GM21381 (cell line): ENCODE measurements at regions not wholly inside any gene's neighbourhood (a gene's known extent, or its start where the extent isn't known, plus 50 kb on each side); places are given as distances from the start of the nearest gene placed in this dataset.
"Not testable (repeated sequence)": the region's sequence is repeated elsewhere in the genome, so short reads cannot be mapped to it uniquely, and the experiment has no call there.

Source experiments
- ATAC-seq: cut with Tn5 transposase; IDR thresholded peaks from one replicate; pipeline ENCODE4 v1.9.1; 2021; ENCODE audit warnings: mild to moderate bottlenecking, moderate library complexity; ENCODE audit not compliant: unreplicated experiment

DNA sequence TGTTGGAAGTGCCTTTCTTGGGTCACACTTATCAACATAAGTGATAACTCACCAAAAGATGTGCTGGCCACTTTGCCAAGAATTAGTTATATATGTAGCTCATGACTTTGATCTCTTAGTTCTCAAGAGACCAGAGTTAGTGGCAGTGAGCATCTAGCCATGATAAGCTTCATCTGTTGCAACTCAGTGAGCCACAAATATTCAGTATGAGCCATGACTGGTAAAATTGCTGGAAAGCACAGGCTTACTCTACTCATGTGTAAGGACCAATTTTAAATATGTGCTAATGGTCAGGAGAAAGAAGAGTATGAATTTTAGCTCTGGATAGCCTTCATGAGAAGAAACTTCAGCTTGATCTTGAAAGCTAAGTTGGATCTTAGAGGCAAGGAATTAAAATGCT is 59.4 kb upstream of the TLL1 start:
- no peak for ATAC-seq

DNA sequence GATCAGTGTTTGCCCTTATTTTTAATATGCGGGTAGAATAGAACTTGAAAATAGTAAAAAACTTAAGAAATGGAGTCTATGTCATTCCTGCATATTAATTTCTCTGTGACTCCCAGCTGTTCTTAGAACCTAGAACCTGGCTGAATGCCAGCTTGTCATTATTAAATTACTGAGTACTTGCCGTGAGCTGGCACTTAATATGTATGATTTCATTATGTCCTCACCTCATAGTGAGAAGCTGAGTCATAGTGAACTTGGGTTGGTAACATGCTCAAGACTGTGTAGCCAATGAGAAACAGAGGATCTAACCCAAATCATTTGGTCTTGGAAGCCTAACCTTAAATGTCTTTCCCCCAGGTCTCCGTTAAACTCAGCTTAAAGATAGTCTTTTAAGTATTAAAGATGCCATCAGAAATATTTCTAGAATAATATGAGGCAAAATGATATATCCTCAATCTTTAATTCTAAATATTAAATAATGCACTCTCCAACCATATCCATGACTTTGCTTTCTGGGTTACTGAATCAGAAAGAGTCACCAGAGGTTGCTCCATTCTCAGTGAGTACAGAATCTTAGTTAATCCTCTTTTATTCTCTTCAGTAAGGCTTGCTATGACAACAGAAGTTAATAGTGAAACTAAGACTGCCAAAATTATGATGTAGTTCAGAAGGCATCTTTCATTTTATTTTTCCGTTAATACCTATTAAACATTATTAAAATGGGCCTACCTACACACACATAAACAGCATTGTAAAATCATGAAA is 58.6 kb upstream of the TLL1 start:
- ATAC-seq: no peak

DNA sequence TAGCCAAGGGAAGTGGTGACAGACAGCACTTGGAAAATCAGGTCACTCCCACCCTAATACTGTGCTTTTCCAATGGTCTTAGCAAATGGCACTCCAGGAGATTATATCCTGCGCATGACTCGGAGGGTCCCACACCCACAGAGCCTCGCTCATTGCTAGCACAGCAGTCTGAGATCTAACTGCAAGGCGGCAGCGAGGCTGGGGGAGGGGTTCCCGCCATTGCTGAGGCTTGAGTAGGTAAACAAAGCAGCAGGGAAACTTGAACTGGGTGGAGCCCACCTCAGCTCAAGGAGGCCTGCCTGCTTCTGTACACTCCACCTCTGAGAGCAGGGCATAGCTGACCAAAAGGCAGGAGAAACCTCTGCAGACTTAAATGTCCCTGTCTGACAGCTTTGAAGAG is 53.9 kb upstream of the TLL1 start:
- not testable (repeated sequence) for ATAC-seq
